ENCODE measurements at regions not wholly inside any gene's neighbourhood (a gene's known extent, or its start where the extent isn't known, plus 50 kb on each side); places are given as distances from the start of the nearest gene placed in this dataset.

DNA sequence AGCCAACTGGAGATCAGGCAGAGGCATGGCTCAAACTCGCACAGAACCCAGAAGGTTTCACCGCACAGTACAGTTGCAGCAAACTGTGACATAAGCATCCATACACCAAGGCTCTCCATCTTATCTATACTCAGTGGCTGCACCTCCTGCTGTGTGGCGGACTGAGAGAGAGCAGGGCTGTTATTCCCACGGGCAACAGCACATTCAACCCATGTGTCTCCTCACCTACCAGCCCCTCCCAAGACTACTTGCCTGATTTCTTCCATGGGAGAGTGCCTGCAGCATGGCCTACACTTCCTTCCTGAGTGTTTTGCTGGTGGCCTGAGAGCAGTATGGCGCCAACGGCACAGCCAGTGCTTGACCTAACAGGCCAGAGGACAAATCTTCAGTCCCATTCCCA, 1606.6 kb downstream of the SLITRK1 start:
- no peak overlapping the region for H3K4me2 ChIP-seq (ENCODE audit: insufficient read depth, low read length, poor library complexity, severe bottlenecking)
- DNase-seq (ENCODE audit: low spot score) = no peak
- H2BK12ac ChIP-seq (ENCODE audit: low read length) = no peak overlapping the region
- H2BK15ac ChIP-seq (ENCODE audit: low read length) = no peak overlapping the region
- WGBS, 2 donors (ENCODE audit: extremely low coverage in 2 of 2, insufficient read length in 2 of 2, insufficient replicate concordance in 1 of 2) = no CpG with 5 or more reads among the region's 6 CpGs
- H2AFZ ChIP-seq (ENCODE audit: low read length) = peak overlapping the region; percentile 61
- no peak overlapping the region for H3K27ac ChIP-seq (replicated peaks; ENCODE audit: low read length)
- no peak overlapping the region for H3K4me3 ChIP-seq (ENCODE audit: low read length in 2 of 2)
- H3K9ac ChIP-seq (ENCODE audit: low read depth, low read length, poor library complexity) = no peak overlapping the region
- H2AK5ac ChIP-seq (ENCODE audit: low read depth, low read length) = no peak overlapping the region
- H2BK120ac ChIP-seq (ENCODE audit: low read depth, low read length) = no peak overlapping the region
- no peaks in the 10 kb centered on the region for H3K4me1 ChIP-seq (ENCODE audit: control insufficient read depth in 2 of 2, insufficient read depth in 1 of 2, low read depth in 1 of 2, low read length in 2 of 2)
- no peak overlapping the region for H3K23ac ChIP-seq (ENCODE audit: low read depth, low read length, poor library complexity)
- no peaks in the 10 kb centered on the region for H3K27me3 ChIP-seq (ENCODE audit: control insufficient read depth in 3 of 3, insufficient read depth in 3 of 3, low read depth in 1 of 3, low read length in 3 of 3)
- peak overlapping the region; percentile 21 for H3K14ac ChIP-seq (ENCODE audit: low read length)
- peak overlapping the region; percentile 27 for H3K18ac ChIP-seq (ENCODE audit: low read length)
- H4K91ac ChIP-seq (ENCODE audit: low read depth, low read length, poor library complexity) = no peak overlapping the region
- H3K36me3 ChIP-seq (replicated peaks in 1 of 2; ENCODE audit: control insufficient read depth in 2 of 2, insufficient read depth in 2 of 2, low read length in 2 of 2) = no peaks in the 10 kb centered on the region
- no peak overlapping the region for H3K4ac ChIP-seq (ENCODE audit: low read length)
- H4K8ac ChIP-seq (ENCODE audit: low read depth, low read length) = no peak overlapping the region
- no peak overlapping the region for H2BK5ac ChIP-seq (ENCODE audit: low read length)
- H3K9me3 ChIP-seq (replicated peaks in 1 of 2; ENCODE audit: control insufficient read depth in 2 of 2, insufficient read depth in 1 of 2, low read depth in 1 of 2, low read length in 2 of 2) = peaks cover 0 to 2% of the 10 kb centered on the region in 2 donors
- H3K79me1 ChIP-seq (ENCODE audit: low read depth, low read length) = no peaks in the 10 kb centered on the region

DNA sequence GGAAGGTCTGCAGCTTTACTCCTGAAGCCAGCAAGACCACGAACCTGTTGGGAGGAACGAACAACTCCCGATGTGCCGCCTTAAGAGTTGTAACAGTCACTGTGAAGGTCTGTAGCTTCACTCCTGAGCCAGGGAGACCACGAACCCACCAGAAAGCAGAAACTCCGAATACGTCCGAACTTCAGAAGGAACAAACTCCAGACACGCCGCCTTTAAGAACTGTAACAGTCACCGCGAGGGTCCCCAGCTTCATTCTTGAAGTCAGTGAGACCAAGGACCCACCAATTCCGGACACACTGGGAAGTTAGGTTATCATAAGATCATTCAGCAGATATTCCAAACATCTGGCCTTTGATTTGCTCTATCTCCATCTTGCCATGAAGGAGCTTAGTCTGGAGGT, 1623.0 kb downstream of the SLITRK1 start:
- H2BK5ac ChIP-seq (ENCODE audit: low read length) = no peak overlapping the region
- no peak overlapping the region for H3K4me3 ChIP-seq (ENCODE audit: low read length in 2 of 2)
- no peak overlapping the region for H4K91ac ChIP-seq (ENCODE audit: low read depth, low read length, poor library complexity)
- no peak overlapping the region for H2BK12ac ChIP-seq (ENCODE audit: low read length)
- no peak overlapping the region for H2AK5ac ChIP-seq (ENCODE audit: low read depth, low read length)
- no peak overlapping the region for H4K8ac ChIP-seq (ENCODE audit: low read depth, low read length)
- H3K79me1 ChIP-seq (ENCODE audit: low read depth, low read length) = no peaks in the 10 kb centered on the region
- H3K27ac ChIP-seq (replicated peaks; ENCODE audit: low read length) = no peak overlapping the region
- H3K36me3 ChIP-seq (replicated peaks in 1 of 2; ENCODE audit: control insufficient read depth in 2 of 2, insufficient read depth in 2 of 2, low read length in 2 of 2) = no peaks in the 10 kb centered on the region
- H3K4ac ChIP-seq (ENCODE audit: low read length) = no peak overlapping the region
- WGBS, 2 donors (ENCODE audit: extremely low coverage in 2 of 2, insufficient read length in 2 of 2, insufficient replicate concordance in 1 of 2) = no CpG with 5 or more reads among the region's 13 CpGs
- no peak overlapping the region for H2BK120ac ChIP-seq (ENCODE audit: low read depth, low read length)
- no peak for DNase-seq (ENCODE audit: low spot score)
- no peak overlapping the region for H3K4me2 ChIP-seq (ENCODE audit: insufficient read depth, low read length, poor library complexity, severe bottlenecking)
- H3K9me3 ChIP-seq (replicated peaks in 1 of 2; ENCODE audit: control insufficient read depth in 2 of 2, insufficient read depth in 1 of 2, low read depth in 1 of 2, low read length in 2 of 2) = no peaks in the 10 kb centered on the region
- H3K9ac ChIP-seq (ENCODE audit: low read depth, low read length, poor library complexity) = no peak overlapping the region
- H3K4me1 ChIP-seq (ENCODE audit: control insufficient read depth in 2 of 2, insufficient read depth in 1 of 2, low read depth in 1 of 2, low read length in 2 of 2) = no peaks in the 10 kb centered on the region
- no peak overlapping the region for H2AFZ ChIP-seq (ENCODE audit: low read length)
- no peak overlapping the region for H3K18ac ChIP-seq (ENCODE audit: low read length)
- no peak overlapping the region for H3K23ac ChIP-seq (ENCODE audit: low read depth, low read length, poor library complexity)
- H3K27me3 ChIP-seq (ENCODE audit: control insufficient read depth in 3 of 3, insufficient read depth in 3 of 3, low read depth in 1 of 3, low read length in 3 of 3) = no peaks in the 10 kb centered on the region
- no peak overlapping the region for H3K14ac ChIP-seq (ENCODE audit: low read length)
- H2BK15ac ChIP-seq (ENCODE audit: low read length) = no peak overlapping the region

DNA sequence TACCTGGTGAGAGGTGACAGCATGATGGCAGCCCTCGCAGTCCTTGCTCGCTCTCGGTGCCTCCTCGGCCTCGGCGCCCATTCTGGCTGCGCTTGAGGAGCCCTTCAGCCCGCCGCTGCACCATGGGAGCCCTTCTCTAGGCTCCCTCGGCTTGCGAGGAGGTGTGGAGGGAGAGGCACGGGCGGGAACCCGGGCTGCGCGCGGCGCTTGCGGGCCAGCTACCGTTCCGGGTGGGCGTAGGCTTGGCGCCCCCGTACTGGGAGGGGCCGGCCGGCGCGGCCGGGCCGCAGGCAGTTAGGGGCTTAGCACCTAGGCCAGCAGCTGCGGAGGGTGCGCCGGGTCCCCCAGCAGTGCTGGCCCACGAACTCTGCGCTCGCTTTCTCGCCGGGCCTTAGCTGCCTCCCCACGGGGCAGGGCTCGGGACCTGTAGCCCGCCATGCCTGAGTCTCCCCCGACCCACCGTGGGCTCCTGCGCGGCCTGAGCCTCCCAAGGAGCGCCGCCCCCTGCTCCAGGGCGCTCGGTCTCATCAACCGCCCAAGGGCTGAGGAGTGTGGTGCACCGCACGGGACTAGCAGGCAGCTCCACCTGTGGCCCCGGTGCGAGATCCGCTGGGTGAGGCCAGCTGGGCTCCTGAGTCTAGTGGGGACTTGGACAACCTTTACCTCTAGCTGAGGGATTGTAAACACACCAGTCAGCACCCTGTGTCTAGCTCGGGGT, 1624.3 kb downstream of the SLITRK1 start:
- Histone ChIP-seq H3K27ac (replicated peaks; ENCODE audit: low read length) (no peak overlapping the region), H4K8ac (ENCODE audit: low read depth, low read length) (no peak overlapping the region), H3K4ac (ENCODE audit: low read length) (no peak overlapping the region), H3K27me3 (ENCODE audit: control insufficient read depth in 3 of 3, insufficient read depth in 3 of 3, low read depth in 1 of 3, low read length in 3 of 3) (no peaks in the 10 kb centered on the region), H2BK120ac (ENCODE audit: low read depth, low read length) (no peak overlapping the region), H3K4me2 (ENCODE audit: insufficient read depth, low read length, poor library complexity, severe bottlenecking) (no peak overlapping the region), H3K4me3 (ENCODE audit: low read length in 2 of 2) (no peak overlapping the region), H3K79me1 (ENCODE audit: low read depth, low read length) (no peaks in the 10 kb centered on the region), H2AK5ac (ENCODE audit: low read depth, low read length) (no peak overlapping the region), H2BK12ac (ENCODE audit: low read length) (no peak overlapping the region), H3K18ac (ENCODE audit: low read length) (no peak overlapping the region), H2BK5ac (ENCODE audit: low read length) (no peak overlapping the region), H2BK15ac (ENCODE audit: low read length) (no peak overlapping the region), H3K9me3 (replicated peaks in 1 of 2; ENCODE audit: control insufficient read depth in 2 of 2, insufficient read depth in 1 of 2, low read depth in 1 of 2, low read length in 2 of 2) (no peaks in the 10 kb centered on the region), H3K14ac (ENCODE audit: low read length) (peak overlapping the region; percentile 8), H3K36me3 (replicated peaks in 1 of 2; ENCODE audit: control insufficient read depth in 2 of 2, insufficient read depth in 2 of 2, low read length in 2 of 2) (no peaks in the 10 kb centered on the region), H3K23ac (ENCODE audit: low read depth, low read length, poor library complexity) (no peak overlapping the region), H3K9ac (ENCODE audit: low read depth, low read length, poor library complexity) (no peak overlapping the region), H2AFZ (ENCODE audit: low read length) (no peak overlapping the region), H4K91ac (ENCODE audit: low read depth, low read length, poor library complexity) (no peak overlapping the region), H3K4me1 (ENCODE audit: control insufficient read depth in 2 of 2, insufficient read depth in 1 of 2, low read depth in 1 of 2, low read length in 2 of 2) (no peaks in the 10 kb centered on the region)
- DNase-seq (ENCODE audit: low spot score) = no peak
- WGBS, 2 donors (ENCODE audit: extremely low coverage in 2 of 2, insufficient read length in 2 of 2, insufficient replicate concordance in 1 of 2) = no CpG with 5 or more reads among the region's 56 CpGs

DNA sequence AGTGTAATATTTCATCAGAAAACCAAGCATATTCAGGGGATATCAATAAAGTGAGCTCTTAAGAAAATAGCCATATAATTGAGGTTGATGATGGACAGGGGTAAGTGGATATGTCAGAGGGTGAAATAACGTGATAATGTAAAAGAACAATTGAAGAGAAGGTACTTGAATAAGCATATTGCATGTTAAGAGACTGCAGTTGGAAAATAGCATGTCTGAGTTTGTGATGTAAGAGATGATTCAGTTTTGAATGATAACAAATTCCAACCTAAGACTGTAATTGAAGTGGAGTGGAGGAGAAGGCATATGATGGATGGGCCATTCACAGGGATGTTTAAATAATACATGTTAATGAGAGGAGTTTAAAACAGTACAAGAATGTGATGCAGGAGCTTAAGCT, 1633.5 kb downstream of the SLITRK1 start:
- Histone ChIP-seq H3K27ac (replicated peaks; ENCODE audit: low read length) (no peak overlapping the region), H3K23ac (ENCODE audit: low read depth, low read length, poor library complexity) (no peak overlapping the region), H3K9me3 (replicated peaks in 1 of 2; ENCODE audit: control insufficient read depth in 2 of 2, insufficient read depth in 1 of 2, low read depth in 1 of 2, low read length in 2 of 2) (no peaks in the 10 kb centered on the region), H3K36me3 (replicated peaks in 1 of 2; ENCODE audit: control insufficient read depth in 2 of 2, insufficient read depth in 2 of 2, low read length in 2 of 2) (no peaks in the 10 kb centered on the region), H3K79me1 (ENCODE audit: low read depth, low read length) (no peaks in the 10 kb centered on the region), H4K8ac (ENCODE audit: low read depth, low read length) (no peak overlapping the region), H3K27me3 (ENCODE audit: control insufficient read depth in 3 of 3, insufficient read depth in 3 of 3, low read depth in 1 of 3, low read length in 3 of 3) (no peaks in the 10 kb centered on the region), H2BK5ac (ENCODE audit: low read length) (no peak overlapping the region), H3K4me2 (ENCODE audit: insufficient read depth, low read length, poor library complexity, severe bottlenecking) (no peak overlapping the region), H2BK15ac (ENCODE audit: low read length) (no peak overlapping the region), H3K9ac (ENCODE audit: low read depth, low read length, poor library complexity) (no peak overlapping the region), H2AFZ (ENCODE audit: low read length) (no peak overlapping the region), H2BK120ac (ENCODE audit: low read depth, low read length) (no peak overlapping the region), H3K18ac (ENCODE audit: low read length) (no peak overlapping the region), H4K91ac (ENCODE audit: low read depth, low read length, poor library complexity) (no peak overlapping the region), H3K14ac (ENCODE audit: low read length) (no peak overlapping the region), H2BK12ac (ENCODE audit: low read length) (no peak overlapping the region), H3K4me3 (ENCODE audit: low read length in 2 of 2) (no peak overlapping the region), H3K4ac (ENCODE audit: low read length) (no peak overlapping the region), H3K4me1 (ENCODE audit: control insufficient read depth in 2 of 2, insufficient read depth in 1 of 2, low read depth in 1 of 2, low read length in 2 of 2) (no peaks in the 10 kb centered on the region), H2AK5ac (ENCODE audit: low read depth, low read length) (no peak overlapping the region)
- no peak for DNase-seq (ENCODE audit: low spot score)
- WGBS, 2 donors (ENCODE audit: extremely low coverage in 2 of 2, insufficient read length in 2 of 2, insufficient replicate concordance in 1 of 2) = 100% methylated on average over 1 of the region's 1 CpG; no CpG with 5 or more reads in 1 of the 2 donors

Data from neuronal stem cell (in vitro differentiated cells).